PC-9 (cell line): ENCODE measurements at regions not wholly inside any gene's neighbourhood (a gene's known extent, or its start where the extent isn't known, plus 50 kb on each side); places are given as distances from the start of the nearest gene placed in this dataset.

ENCODE experiments used
- CTCF ChIP-seq: fragments of 200-600 bp; sonication (generic); conservative IDR thresholded peaks from 2 replicates; pipeline ENCODE4 v1.6.1; 2017; ENCODE audit warnings: mixed run types, antibody characterized with exemption, mild to moderate bottlenecking, moderate library complexity
- EZH2 ChIP-seq: fragments of 200-600 bp; sonication (generic); IDR thresholded peaks from 2 replicates; pipeline ENCODE4 v1.8.0; 2017; ENCODE audit warnings: antibody characterized with exemption, low read depth

- TF ChIP-seq EZH2 (no peak), CTCF (no peak)
These were observed 136.5 kb upstream of the PRNP start for GRCh38 chr20:4549711-4550259.
